ENCODE measurements at regions not wholly inside any gene's neighbourhood (a gene's known extent, or its start where the extent isn't known, plus 50 kb on each side); places are given as distances from the start of the nearest gene placed in this dataset.
"Not testable (repeated sequence)": the region's sequence is repeated elsewhere in the genome, so short reads cannot be mapped to it uniquely, and the experiment has no call there.

GRCh38 chr14:55919800-55920199 is 198.4 kb upstream of the PELI2 start:
- not testable (repeated sequence) for TF ChIP-seq CTCF, POLR2A, POLR2AphosphoS5 (IDR thresholded peaks at IDR 0.05)
